Transverse colon (tissue), 4 donors: ENCODE measurements at regions not wholly inside any gene's neighbourhood (a gene's known extent, or its start where the extent isn't known, plus 50 kb on each side); places are given as distances from the start of the nearest gene placed in this dataset.

Source experiments
- POLR2A ChIP-seq: fragments of 450-650 bp; IDR thresholded peaks from one replicate; pipeline ENCODE4 v1.6.1; 2016; ENCODE audit warnings: antibody characterized with exemption, mild to moderate bottlenecking, moderate library complexity
- POLR2AphosphoS5 ChIP-seq, 3 donors: sonication (generic); formaldehyde crosslinking; IDR thresholded peaks; one replicate each; pipeline ENCODE4 v1.6.1; 2016; ENCODE audit warnings: antibody characterized with exemption in 3 of 3
- TF ChIP-seq, protein P1 (sequence below), 5 experiments: fragments of 200-600 bp in 3 of 5; fragments of 450-650 bp in 2 of 5; sonication (generic) in 3 of 5; IDR thresholded peaks; 1 replicate in 2 of 5; 2 replicates in 3 of 5; pipeline ENCODE4 v1.5.1; 2016 to 2017; ENCODE audit warnings: antibody characterized with exemption in 5 of 5, inconsistent platforms in 3 of 5, mild to moderate bottlenecking in 2 of 5, moderate library complexity in 1 of 5

DNA sequence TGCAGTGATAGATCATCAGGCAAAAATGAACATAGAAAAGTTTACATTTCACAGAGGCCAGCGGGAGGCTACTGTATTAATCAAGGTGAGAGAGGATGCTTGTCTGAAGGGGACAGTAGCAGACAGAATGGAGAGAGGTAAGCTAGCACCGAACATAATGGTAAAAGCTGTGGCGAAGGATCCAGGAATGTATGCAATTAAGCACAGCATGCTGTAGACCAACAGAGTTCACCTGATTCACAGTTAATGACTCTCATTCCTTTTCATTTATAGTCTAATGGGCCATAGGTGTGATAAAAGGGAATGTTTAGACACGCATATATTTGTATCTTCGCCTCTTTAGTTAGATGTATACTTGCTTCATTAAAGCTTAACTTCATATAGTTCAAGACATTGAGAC, 150.9 kb upstream of the MBL2 start:
- TF ChIP-seq, protein P1, sequence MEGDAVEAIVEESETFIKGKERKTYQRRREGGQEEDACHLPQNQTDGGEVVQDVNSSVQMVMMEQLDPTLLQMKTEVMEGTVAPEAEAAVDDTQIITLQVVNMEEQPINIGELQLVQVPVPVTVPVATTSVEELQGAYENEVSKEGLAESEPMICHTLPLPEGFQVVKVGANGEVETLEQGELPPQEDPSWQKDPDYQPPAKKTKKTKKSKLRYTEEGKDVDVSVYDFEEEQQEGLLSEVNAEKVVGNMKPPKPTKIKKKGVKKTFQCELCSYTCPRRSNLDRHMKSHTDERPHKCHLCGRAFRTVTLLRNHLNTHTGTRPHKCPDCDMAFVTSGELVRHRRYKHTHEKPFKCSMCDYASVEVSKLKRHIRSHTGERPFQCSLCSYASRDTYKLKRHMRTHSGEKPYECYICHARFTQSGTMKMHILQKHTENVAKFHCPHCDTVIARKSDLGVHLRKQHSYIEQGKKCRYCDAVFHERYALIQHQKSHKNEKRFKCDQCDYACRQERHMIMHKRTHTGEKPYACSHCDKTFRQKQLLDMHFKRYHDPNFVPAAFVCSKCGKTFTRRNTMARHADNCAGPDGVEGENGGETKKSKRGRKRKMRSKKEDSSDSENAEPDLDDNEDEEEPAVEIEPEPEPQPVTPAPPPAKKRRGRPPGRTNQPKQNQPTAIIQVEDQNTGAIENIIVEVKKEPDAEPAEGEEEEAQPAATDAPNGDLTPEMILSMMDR (IDR thresholded peaks at IDR 0.05): no peak
- TF ChIP-seq POLR2A: no peak
- no peak for TF ChIP-seq POLR2AphosphoS5 (IDR thresholded peaks at IDR 0.05)
